ENCODE measurements at regions not wholly inside any gene's neighbourhood (a gene's known extent, or its start where the extent isn't known, plus 50 kb on each side); places are given as distances from the start of the nearest gene placed in this dataset.

DNA sequence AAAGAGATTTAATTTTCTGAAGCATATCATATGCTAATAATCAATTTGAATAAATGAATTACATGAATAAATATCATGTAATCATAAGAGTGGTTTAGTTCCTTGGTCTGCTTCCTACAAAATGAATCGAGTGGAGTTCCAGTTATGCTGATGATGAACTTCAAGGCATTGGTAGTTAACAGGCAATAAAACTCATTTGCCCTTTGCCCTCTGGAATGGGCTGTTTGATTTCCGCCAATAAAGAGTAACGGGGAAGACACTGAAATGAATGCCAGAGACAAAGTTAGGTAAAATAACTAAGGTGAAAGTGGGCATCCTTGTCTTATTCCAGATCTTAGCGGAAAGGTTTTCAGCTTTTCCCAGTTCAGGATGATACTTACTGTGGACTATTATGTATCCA, 90.1 kb downstream of the C3orf38 start:
- ChIA-PET CTCF (no interaction called here), POLR2A (no interaction called here)
- no peak for TF ChIP-seq CTCF (IDR thresholded peaks at IDR 0.05; ENCODE audit: insufficient read depth, low read length, missing control alignments)
- no peak overlapping the region for H3K4me3 ChIP-seq (ENCODE audit: low read depth, low read length)
- DNase-seq (ENCODE audit: low read depth, low spot score): no peak

DNA sequence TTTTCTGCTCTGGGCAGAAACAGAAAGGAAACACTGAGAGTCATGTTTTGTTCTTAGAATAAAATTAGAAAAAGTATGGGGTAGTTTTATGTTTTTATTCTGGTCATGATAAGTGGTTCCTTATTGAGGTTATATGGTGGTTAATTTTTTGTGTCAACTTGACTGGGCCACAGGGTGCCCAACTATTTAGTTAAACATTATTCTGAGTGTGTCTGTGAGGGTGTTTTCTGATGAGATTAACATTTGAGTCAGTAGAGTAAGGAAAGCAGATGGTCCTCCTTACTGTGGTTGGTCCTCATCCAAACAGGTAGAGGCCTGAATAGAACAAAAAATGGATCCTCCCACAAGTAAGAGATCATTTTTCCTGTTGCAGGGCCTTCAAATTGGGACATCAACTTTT, 98.9 kb downstream of the C3orf38 start:
- ChIA-PET CTCF (no interaction called here), POLR2A (no interaction called here)
- TF ChIP-seq CTCF (IDR thresholded peaks at IDR 0.05; ENCODE audit: insufficient read depth, low read length, missing control alignments): no peak
- no peak for DNase-seq (ENCODE audit: low read depth, low spot score)
- no peak overlapping the region for H3K4me3 ChIP-seq (ENCODE audit: low read depth, low read length)

DNA sequence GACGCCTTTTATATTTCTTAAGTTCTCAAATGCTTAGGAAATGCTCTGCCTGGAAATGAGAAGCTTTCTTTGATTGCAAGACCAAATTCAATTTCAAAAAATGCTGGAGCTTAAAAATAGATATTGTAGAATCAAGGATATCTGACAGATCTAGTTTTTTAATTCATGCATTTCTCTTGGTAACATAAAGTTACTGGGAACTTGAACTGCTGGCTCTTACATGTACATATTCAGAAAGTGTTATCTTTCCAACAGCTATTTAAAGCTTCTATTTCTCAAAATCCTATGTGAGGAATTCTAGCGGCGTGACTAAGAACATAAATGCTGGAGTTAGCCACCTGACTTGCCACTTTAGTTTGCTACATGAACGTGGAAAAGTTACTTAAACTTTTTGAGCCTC, 109.3 kb downstream of the C3orf38 start:
- H3K4me3 ChIP-seq (ENCODE audit: low read depth, low read length): no peak overlapping the region
- ChIA-PET POLR2A (no interaction called here), CTCF (no interaction called here)
- DNase-seq (ENCODE audit: low read depth, low spot score): no peak
- TF ChIP-seq CTCF (IDR thresholded peaks at IDR 0.05; ENCODE audit: insufficient read depth, low read length, missing control alignments): no peak

DNA sequence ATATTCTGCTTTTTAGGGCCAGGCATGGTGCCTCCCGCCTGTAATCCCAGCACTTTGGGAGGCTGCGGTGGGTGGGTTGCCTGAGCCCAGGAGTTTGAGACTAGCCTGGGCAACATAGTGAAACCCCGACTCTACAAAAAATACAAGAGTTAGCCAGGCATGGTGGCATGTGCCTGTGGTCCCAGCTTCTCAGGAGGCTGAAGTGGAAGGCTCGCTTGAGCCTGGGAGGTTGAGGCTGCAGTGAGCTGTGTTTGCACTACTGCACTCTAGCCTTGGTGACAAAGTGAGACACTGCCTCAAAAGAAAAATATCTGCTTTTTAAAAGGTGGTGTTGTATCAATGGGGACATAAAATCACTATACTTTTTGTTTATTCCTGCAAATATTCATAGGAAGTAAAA, 112.8 kb downstream of the C3orf38 start:
- TF ChIP-seq CTCF (IDR thresholded peaks at IDR 0.05; ENCODE audit: insufficient read depth, low read length, missing control alignments): no peak

GRCh38 chr3:88263417-88264100, 113.8 kb downstream of the C3orf38 start:
- DNase-seq (ENCODE audit: low read depth, low spot score): no peak
- CTCF ChIA-PET: no interaction called here
- no peak overlapping the region for H3K4me3 ChIP-seq (ENCODE audit: low read depth, low read length)
- TF ChIP-seq CTCF (IDR thresholded peaks at IDR 0.05; ENCODE audit: insufficient read depth, low read length, missing control alignments): no peak
- POLR2A ChIA-PET: no interaction called here

More for the DNA sequence above, 112.8 kb downstream of the C3orf38 start:
- POLR2A ChIA-PET: no interaction called here
- CTCF ChIA-PET: no interaction called here
- H3K4me3 ChIP-seq (ENCODE audit: low read depth, low read length): no peak overlapping the region
- DNase-seq (ENCODE audit: low read depth, low spot score): no peak

DNA sequence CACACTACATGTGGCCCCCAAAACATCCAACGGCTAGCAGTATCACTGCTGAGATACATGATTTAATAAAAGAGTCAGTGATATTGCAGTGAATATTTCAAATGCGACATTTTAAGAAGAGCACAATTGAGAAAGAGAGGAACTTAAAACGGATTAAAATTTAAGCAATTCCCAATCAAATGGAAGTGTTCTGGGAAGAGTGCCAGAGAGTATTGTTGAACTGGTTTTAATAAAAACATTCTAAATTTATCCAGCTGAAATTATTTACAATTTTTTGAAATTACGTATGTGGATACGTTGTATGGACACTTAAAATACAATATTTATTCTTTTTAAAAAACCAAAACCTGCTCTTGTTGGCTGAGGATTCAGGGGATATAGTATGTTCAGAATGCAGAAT, 117.7 kb downstream of the C3orf38 start:
- no peak overlapping the region for H3K4me3 ChIP-seq (ENCODE audit: low read depth, low read length)
- TF ChIP-seq CTCF (IDR thresholded peaks at IDR 0.05; ENCODE audit: insufficient read depth, low read length, missing control alignments): no peak
- no peak for DNase-seq (ENCODE audit: low read depth, low spot score)
- ChIA-PET POLR2A (no interaction called here), CTCF (no interaction called here)
